ENCODE measurements at regions not wholly inside any gene's neighbourhood (a gene's known extent, or its start where the extent isn't known, plus 50 kb on each side); places are given as distances from the start of the nearest gene placed in this dataset.

- no peak for TF ChIP-seq CTCF (IDR thresholded peaks at IDR 0.05)
- TF ChIP-seq POLR2A (IDR thresholded peaks at IDR 0.05) = no peak
Observed at GRCh38 chr6:113487489-113488058, 369.6 kb upstream of the MARCKS start.
